Stomach (tissue), 8 donors: ENCODE measurements at regions not wholly inside any gene's neighbourhood (a gene's known extent, or its start where the extent isn't known, plus 50 kb on each side); places are given as distances from the start of the nearest gene placed in this dataset.

Source experiments
- DNase-seq, 2 donors: peaks; one replicate each; pipeline versions ENCODE4 v3.0.0 to v3.0.0-alpha.2; 2013 to 2019
- H3K27ac ChIP-seq, 5 donors: fragments of 200-600 bp in 4 of 5; sonication (generic) in 4 of 5; one replicate each; pipeline ENCODE4 v1.5.1; 2013 to 2019; ENCODE audit warnings: mild to moderate bottlenecking in 1 of 5, moderate library complexity in 1 of 5
- H3K27me3 ChIP-seq, 3 donors: fragments of 200-600 bp; sonication (generic); one replicate each; pipeline ENCODE4 v1.5.1; 2017 to 2019; ENCODE audit warnings: mixed run types in 1 of 3
- H3K36me3 ChIP-seq, 4 donors: fragments of 200-600 bp; sonication (generic); 1 replicate in 3 of 4; 2 replicates in 1 of 4; pipeline ENCODE4 v1.5.1; 2016 to 2019
- H3K4me1 ChIP-seq, 4 donors: fragments of 200-600 bp; sonication (generic); one replicate each; pipeline ENCODE4 v1.5.1; 2016 to 2019
- H3K4me3 ChIP-seq, 4 donors: fragments of 200-600 bp; sonication (generic) in 3 of 4; one replicate each; pipeline ENCODE4 v1.5.1; 2016 to 2019; ENCODE audit warnings: mild to moderate bottlenecking in 1 of 4
- H3K9me3 ChIP-seq, 4 donors: fragments of 200-600 bp; sonication (generic); one replicate each; pipeline ENCODE4 v1.5.1; 2016 to 2019
- CTCF ChIP-seq, 7 experiments: fragments of 450-650 bp in 4 of 7; fragments of 200-600 bp in 3 of 7; sonication (generic) in 3 of 7; IDR thresholded peaks; one replicate each; pipeline ENCODE4 v1.5.1; 2016 to 2019; ENCODE audit warnings: antibody characterized with exemption in 7 of 7, control low read depth in 2 of 7, mild to moderate bottlenecking in 1 of 7
- EP300 ChIP-seq: sonication (generic); formaldehyde crosslinking; IDR thresholded peaks from one replicate; pipeline ENCODE4 v1.6.1; 2017; ENCODE audit warnings: antibody characterized with exemption
- POLR2A ChIP-seq, 4 donors: fragments of 450-650 bp; IDR thresholded peaks; one replicate each; pipeline ENCODE4 v1.6.1; 2016; ENCODE audit warnings: antibody characterized with exemption in 4 of 4, control low read depth in 2 of 4, mild to moderate bottlenecking in 1 of 4, moderate library complexity in 1 of 4
- POLR2AphosphoS5 ChIP-seq, 3 donors: sonication (generic); formaldehyde crosslinking; IDR thresholded peaks; one replicate each; pipeline ENCODE4 v1.6.1; 2016; ENCODE audit warnings: antibody characterized with exemption in 3 of 3
- WGBS, 5 donors: extraction: QIAGEN DNeasy Blood & Tissue Kit in 3 of 5; methylation state at CpG; one replicate each; pipeline versions ENCODE4 v1.1.5 to v1.1.7; 2013 to 2018; 5-methylcytosine and 5-hydroxymethylcytosine counted together
- intact Hi-C: fragments of 100-400 bp; cut with DNase I; formaldehyde crosslinking; loops from one replicate; pipeline ENCODE4 v1.15.1; 2023; ENCODE audit warnings: low total_unique reads
- donor health status: healthy with polysubstance abuse.
- donor health status: Bipolar disorder and iron deficiency.
- donor health status: healthy.

- TF ChIP-seq POLR2A (IDR thresholded peaks at IDR 0.05) (no peak), CTCF (IDR thresholded peaks at IDR 0.05) (no peak), EP300 (no peak)
- Histone ChIP-seq H3K27me3 (no peaks in the 10 kb centered on the region), H3K27ac (no peak overlapping the region), H3K9me3 (peaks cover 0 to 13% (median 5%) of the 10 kb centered on the region in 4 donors), H3K4me1 (peaks cover 0 to 25% (median 17%) of the 10 kb centered on the region in 4 donors), H3K36me3 (no peaks in the 10 kb centered on the region), H3K4me3 (no peak overlapping the region)
- intact Hi-C loops: no loop called here
- DNase-seq: no peak
- whole genome bisulfite sequencing, 5 donors: 88 to 95% (median 91%) methylated on average over 10 of the region's 10 CpGs
Measured at GRCh38 chr18:10233082-10233875, 221.2 kb upstream of the APCDD1 start.

DNA sequence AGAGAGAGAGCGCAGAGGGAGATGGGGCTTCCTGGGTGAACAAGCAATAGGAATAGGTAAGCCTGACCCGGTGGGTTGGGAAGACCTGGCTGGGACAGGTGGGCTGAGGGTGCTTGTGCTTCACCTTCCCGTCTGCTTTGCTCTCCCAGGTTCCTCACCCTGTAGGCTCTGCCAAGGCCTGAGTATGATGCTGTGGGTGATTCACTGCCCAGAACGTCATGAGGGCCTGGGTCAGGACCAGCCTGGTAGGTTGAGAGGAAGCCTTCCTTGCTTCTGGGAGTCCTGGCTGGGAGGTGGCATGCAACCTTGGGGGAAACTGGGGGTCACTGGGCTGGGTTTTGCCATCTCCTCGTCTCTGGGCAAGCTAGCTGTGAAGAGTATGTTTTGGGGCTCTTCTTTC, 220.2 kb upstream of the APCDD1 start:
- Histone ChIP-seq H3K4me3 (no peak overlapping the region), H3K4me1 (peaks cover 6 to 31% (median 24%) of the 10 kb centered on the region in 4 donors), H3K27ac (peak overlapping the region in 2 of 5 donors; percentile 20 to 47), H3K36me3 (no peaks in the 10 kb centered on the region), H3K27me3 (no peaks in the 10 kb centered on the region), H3K9me3 (peaks cover 0 to 13% (median 5%) of the 10 kb centered on the region in 4 donors)
- WGBS, 5 donors: 77 to 94% (median 88%) methylated on average over 5 of the region's 5 CpGs
- TF ChIP-seq POLR2AphosphoS5 (IDR thresholded peaks at IDR 0.05) (no peak), CTCF (IDR thresholded peaks at IDR 0.05) (no peak), POLR2A (IDR thresholded peaks at IDR 0.05) (no peak), EP300 (no peak)
- DNase-seq: no peak
- intact Hi-C loops: no loop called here

DNA sequence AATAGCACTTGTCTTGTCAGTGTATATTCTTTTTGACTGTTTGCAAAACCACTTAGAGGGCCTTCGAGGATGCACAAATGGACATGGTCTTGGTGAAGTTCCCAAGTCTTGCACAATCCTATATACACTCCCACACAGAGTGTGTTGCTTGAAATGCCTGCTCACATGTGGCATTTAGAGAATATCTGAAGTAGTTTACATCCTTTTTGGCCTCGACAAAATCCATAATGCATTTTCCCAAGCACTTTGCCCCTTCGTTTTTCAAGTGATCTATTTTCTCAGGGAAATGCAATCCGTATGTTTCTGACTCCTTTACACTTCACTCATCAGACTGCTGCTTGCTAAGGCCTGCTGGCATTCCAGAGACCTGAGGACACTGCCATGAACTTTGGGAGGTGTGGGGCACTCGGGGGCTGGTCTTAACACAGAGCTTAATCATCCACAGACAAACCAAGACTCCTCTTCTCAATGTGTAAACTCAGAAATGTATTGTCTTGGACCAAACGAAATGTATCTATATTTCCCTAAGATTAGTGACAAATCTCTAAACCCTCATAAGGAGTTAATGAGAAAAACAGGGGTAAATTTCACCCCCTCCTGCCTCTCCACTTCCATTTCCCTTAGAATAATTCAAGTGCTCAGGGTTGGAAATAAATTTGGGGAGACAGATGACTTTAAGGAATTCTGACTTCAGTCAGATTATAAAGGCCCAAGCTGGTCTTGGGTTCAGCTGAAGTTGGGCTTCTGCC, 219.3 kb upstream of the APCDD1 start:
- Histone ChIP-seq H3K27ac (peak overlapping the region in 3 of 5 donors; percentile 37 to 56 (median 47)), H3K4me3 (no peak overlapping the region), H3K9me3 (peaks cover 0 to 5% (median 1%) of the 10 kb centered on the region in 4 donors), H3K4me1 (peaks cover 13 to 39% (median 32%) of the 10 kb centered on the region in 4 donors), H3K27me3 (no peaks in the 10 kb centered on the region), H3K36me3 (no peaks in the 10 kb centered on the region)
- WGBS, 5 donors: 56 to 71% (median 63%) methylated on average over 6 of the region's 6 CpGs
- intact Hi-C loops: no loop called here
- TF ChIP-seq EP300 (no peak), POLR2AphosphoS5 (IDR thresholded peaks at IDR 0.05) (peak in 1 of 3 donors; percentile 47), CTCF (IDR thresholded peaks at IDR 0.05) (no peak), POLR2A (IDR thresholded peaks at IDR 0.05) (no peak)
- peak in 1 of 2 donors; percentile 69 for DNase-seq

DNA sequence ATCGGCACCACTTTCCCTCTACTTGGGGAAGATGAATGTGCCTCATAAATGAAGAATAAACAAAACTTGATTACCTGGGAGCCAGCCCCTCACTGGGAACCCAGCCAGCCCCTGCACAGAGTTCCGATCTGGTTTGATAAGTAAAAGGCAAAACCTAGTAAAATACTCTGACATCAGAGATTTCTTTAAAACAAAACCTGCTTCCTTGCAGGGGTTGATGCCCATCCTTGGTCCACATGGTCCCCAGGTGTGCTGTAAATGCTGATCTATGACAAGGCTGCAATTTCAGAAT, 218.8 kb upstream of the APCDD1 start:
- Histone ChIP-seq H3K4me3 (no peak overlapping the region), H3K36me3 (no peaks in the 10 kb centered on the region), H3K27ac (peak overlapping the region in 3 of 5 donors; percentile 37 to 56 (median 47)), H3K9me3 (no peaks in the 10 kb centered on the region), H3K4me1 (peaks cover 13 to 41% (median 34%) of the 10 kb centered on the region in 4 donors), H3K27me3 (no peaks in the 10 kb centered on the region)
- 40 to 62% (median 48%) methylated on average over 2 of the region's 2 CpGs for WGBS, 5 donors
- DNase-seq: no peak
- intact Hi-C loops: no loop called here
- TF ChIP-seq CTCF (IDR thresholded peaks at IDR 0.05) (no peak), POLR2A (IDR thresholded peaks at IDR 0.05) (no peak), EP300 (no peak), POLR2AphosphoS5 (IDR thresholded peaks at IDR 0.05) (no peak)
